RWPE1 (cell line): ENCODE measurements at regions not wholly inside any gene's neighbourhood (a gene's known extent, or its start where the extent isn't known, plus 50 kb on each side); places are given as distances from the start of the nearest gene placed in this dataset.

Experiments used
- CTCF ChIA-PET: fragments of 350-600 bp; sonication (Branson Sonifier 250); formaldehyde crosslinking; extraction: SDS; loops from one replicate; lab custom pipeline; 2021; lab: Yijun Ruan, JAX
- POLR2A ChIA-PET: fragments of 400-600 bp; formaldehyde crosslinking; extraction: SDS; loops from one replicate; lab custom pipeline; 2020; ENCODE audit warnings: antibody characterized with exemption; ENCODE audit not compliant: low non-redundant PET; lab: Yijun Ruan, JAX
- DNase-seq: peaks from one replicate; pipeline ENCODE4 v3.0.0; 2012; ENCODE audit warnings: low spot score
- H3K27ac ChIP-seq: fragments of 450-650 bp; 2 replicates; pipeline ENCODE4 v1.5.1; 2017
- CTCF ChIP-seq: fragments of 450-650 bp; conservative IDR thresholded peaks from 2 replicates; pipeline ENCODE4 v1.5.1; 2017; ENCODE audit warnings: low read depth, mild to moderate bottlenecking

- H3K27ac ChIP-seq: no peak overlapping the region
- POLR2A ChIA-PET: no interaction called here
- CTCF ChIA-PET: no interaction called here
- no peak for DNase-seq
- TF ChIP-seq CTCF: no peak
These were observed 107.9 kb downstream of the LMO4 start for GRCh38 chr1:87436534-87436933.

GRCh38 chr1:87437663-87438295, 109.1 kb downstream of the LMO4 start:
- no peak for TF ChIP-seq CTCF
- POLR2A ChIA-PET: no interaction called here
- CTCF ChIA-PET: no interaction called here
- no peak overlapping the region for H3K27ac ChIP-seq
- DNase-seq: no peak

GRCh38 chr1:87439821-87440220, 111.1 kb downstream of the LMO4 start:
- H3K27ac ChIP-seq: no peak overlapping the region
- ChIA-PET POLR2A (interaction anchor here (0.6 kb wide), 1 partner anchor 864 kb away, joined by 3 read pairs; no protein-coding TSS in a partner anchor), CTCF (no interaction called here)
- no peak for DNase-seq
- TF ChIP-seq CTCF: no peak

GRCh38 chr1:87449348-87449963, 120.8 kb downstream of the LMO4 start:
- DNase-seq: no peak
- TF ChIP-seq CTCF: no peak
- ChIA-PET CTCF (no interaction called here), POLR2A (no interaction called here)
- H3K27ac ChIP-seq: no peak overlapping the region

GRCh38 chr1:87450136-87450535, 121.5 kb downstream of the LMO4 start:
- no peak for TF ChIP-seq CTCF
- no peak for DNase-seq
- H3K27ac ChIP-seq: no peak overlapping the region
- POLR2A ChIA-PET: no interaction called here
- CTCF ChIA-PET: no interaction called here

- POLR2A ChIA-PET: no interaction called here
These were observed 122.0 kb downstream of the LMO4 start for GRCh38 chr1:87450615-87451209.

More at GRCh38 chr1:87450615-87451209, 122.0 kb downstream of the LMO4 start:
- no peak overlapping the region for H3K27ac ChIP-seq
- no peak for TF ChIP-seq CTCF
- DNase-seq: no peak
- CTCF ChIA-PET: interaction anchor here (1.2 kb wide), 1 partner anchor 13 kb away, joined by 4 read pairs; no protein-coding TSS in a partner anchor
